Adipocyte (in vitro differentiated cells): ENCODE measurements at regions not wholly inside any gene's neighbourhood (a gene's known extent, or its start where the extent isn't known, plus 50 kb on each side); places are given as distances from the start of the nearest gene placed in this dataset.

Source experiments
- DNase-seq: peaks from one replicate; pipeline ENCODE4 v3.0.0-alpha.2; 2015; ENCODE audit warnings: low read depth
- H3K27me3 ChIP-seq: replicated peaks from 2 replicates; pipeline ENCODE4 v1.7.0; 2013; ENCODE audit warnings: mild to moderate bottlenecking, low read length, moderate library complexity; ENCODE audit not compliant: control insufficient read depth, insufficient read depth
- H3K36me3 ChIP-seq: 2 replicates; pipeline ENCODE4 v1.7.0; 2013; ENCODE audit warnings: low read length, mild to moderate bottlenecking, moderate library complexity; ENCODE audit not compliant: control insufficient read depth, insufficient read depth, severe bottlenecking
- H3K4me1 ChIP-seq: 2 replicates; pipeline ENCODE4 v1.7.0; 2013; ENCODE audit warnings: mild to moderate bottlenecking, low read length, moderate library complexity; ENCODE audit not compliant: control insufficient read depth, insufficient read depth
- H3K4me3 ChIP-seq: 2 replicates; pipeline ENCODE4 v1.7.0; 2013; ENCODE audit warnings: mild to moderate bottlenecking, low read length, moderate library complexity
- H3K9ac ChIP-seq: 2 replicates; pipeline ENCODE4 v1.7.0; 2013; ENCODE audit warnings: mild to moderate bottlenecking, low read length, moderate library complexity
- H3K9me3 ChIP-seq: 2 replicates; pipeline ENCODE4 v1.7.0; 2013; ENCODE audit warnings: mild to moderate bottlenecking, low read length, moderate library complexity; ENCODE audit not compliant: control insufficient read depth

- peak; percentile 12 for DNase-seq
- no peak overlapping the region for H3K4me3 ChIP-seq
- no peaks in the 10 kb centered on the region for H3K27me3 ChIP-seq
- H3K36me3 ChIP-seq: no peaks in the 10 kb centered on the region
- peak overlapping the region; percentile 2 for H3K9ac ChIP-seq
- peaks cover 8% of the 10 kb centered on the region for H3K4me1 ChIP-seq
- H3K9me3 ChIP-seq: no peaks in the 10 kb centered on the region
Observed at GRCh38 chr6:7047966-7048365, 59.8 kb upstream of the RREB1 start.

GRCh38 chr6:7048894-7049293 is 58.9 kb upstream of the RREB1 start:
- H3K4me1 ChIP-seq: peaks cover 4% of the 10 kb centered on the region
- H3K27me3 ChIP-seq: no peaks in the 10 kb centered on the region
- H3K36me3 ChIP-seq: no peaks in the 10 kb centered on the region
- no peak overlapping the region for H3K9ac ChIP-seq
- no peaks in the 10 kb centered on the region for H3K9me3 ChIP-seq
- no peak overlapping the region for H3K4me3 ChIP-seq
- no peak for DNase-seq

- H3K9ac ChIP-seq: no peak overlapping the region
- peaks cover 4% of the 10 kb centered on the region for H3K4me1 ChIP-seq
- no peaks in the 10 kb centered on the region for H3K27me3 ChIP-seq
- no peaks in the 10 kb centered on the region for H3K36me3 ChIP-seq
- DNase-seq: no peak
- H3K9me3 ChIP-seq: no peaks in the 10 kb centered on the region
- H3K4me3 ChIP-seq: no peak overlapping the region
Observed at GRCh38 chr6:7050004-7050403, 57.8 kb upstream of the RREB1 start.

GRCh38 chr6:7050872-7051779 is 56.6 kb upstream of the RREB1 start:
- no peak for DNase-seq
- H3K9me3 ChIP-seq: no peaks in the 10 kb centered on the region
- H3K9ac ChIP-seq: peak overlapping the region; percentile 79
- H3K4me3 ChIP-seq: peak overlapping the region; percentile 63
- H3K4me1 ChIP-seq: peaks cover 4% of the 10 kb centered on the region
- H3K36me3 ChIP-seq: no peaks in the 10 kb centered on the region
- no peaks in the 10 kb centered on the region for H3K27me3 ChIP-seq

GRCh38 chr6:7051780-7052442 is 55.9 kb upstream of the RREB1 start:
- H3K27me3 ChIP-seq: no peaks in the 10 kb centered on the region
- DNase-seq: peak; percentile 36
- H3K9ac ChIP-seq: peak overlapping the region; percentile 79
- H3K4me1 ChIP-seq: peaks cover 4% of the 10 kb centered on the region
- H3K36me3 ChIP-seq: no peaks in the 10 kb centered on the region
- H3K4me3 ChIP-seq: peak overlapping the region; percentile 63
- no peaks in the 10 kb centered on the region for H3K9me3 ChIP-seq

GRCh38 chr6:7052443-7053011 is 55.2 kb upstream of the RREB1 start:
- H3K4me3 ChIP-seq: peak overlapping the region; percentile 2

GRCh38 chr6:7053125-7053774 is 54.5 kb upstream of the RREB1 start:
- H3K4me3 ChIP-seq: no peak overlapping the region
- H3K27me3 ChIP-seq: no peaks in the 10 kb centered on the region
- peaks cover 4% of the 10 kb centered on the region for H3K4me1 ChIP-seq
- DNase-seq: no peak
- H3K9me3 ChIP-seq: no peaks in the 10 kb centered on the region
- H3K9ac ChIP-seq: no peak overlapping the region
- no peaks in the 10 kb centered on the region for H3K36me3 ChIP-seq

More at GRCh38 chr6:7052443-7053011, 55.2 kb upstream of the RREB1 start:
- DNase-seq: peak; percentile 40
- H3K27me3 ChIP-seq: no peaks in the 10 kb centered on the region
- no peak overlapping the region for H3K9ac ChIP-seq
- peaks cover 4% of the 10 kb centered on the region for H3K4me1 ChIP-seq
- H3K36me3 ChIP-seq: no peaks in the 10 kb centered on the region
- H3K9me3 ChIP-seq: no peaks in the 10 kb centered on the region
